Osteoblast (primary cell): ENCODE measurements at regions not wholly inside any gene's neighbourhood (a gene's known extent, or its start where the extent isn't known, plus 50 kb on each side); places are given as distances from the start of the nearest gene placed in this dataset.

Experiments used
- DNase-seq: peaks from one replicate; pipeline ENCODE4 v3.0.0; 2011; ENCODE audit warnings: low spot score, mixed read lengths; ENCODE audit not compliant: insufficient read length; ENCODE audit errors: missing footprints
- H2AFZ ChIP-seq: 2 replicates; pipeline ENCODE4 v1.6.0; 2011; ENCODE audit warnings: mild to moderate bottlenecking, low read length
- H3K27ac ChIP-seq: 2 replicates; pipeline ENCODE4 v1.5.1; 2011; ENCODE audit warnings: mild to moderate bottlenecking, low read depth, low read length, moderate library complexity
- H3K27me3 ChIP-seq: 2 replicates; pipeline ENCODE4 v1.6.0; 2012; ENCODE audit warnings: mild to moderate bottlenecking, control low read depth, inconsistent platforms, low read length, moderate library complexity; ENCODE audit not compliant: insufficient read depth
- H3K36me3 ChIP-seq: 2 replicates; pipeline ENCODE4 v1.5.1; 2011; ENCODE audit warnings: mild to moderate bottlenecking, low read length, control low read depth, moderate library complexity; ENCODE audit not compliant: insufficient read depth
- H3K4me1 ChIP-seq: 2 replicates; pipeline ENCODE4 v1.5.1; 2011; ENCODE audit warnings: mild to moderate bottlenecking, low read length, control low read depth, moderate library complexity; ENCODE audit not compliant: insufficient read depth
- H3K4me2 ChIP-seq: 2 replicates; pipeline ENCODE4 v1.6.0; 2011; ENCODE audit warnings: mild to moderate bottlenecking, low read length; ENCODE audit not compliant: insufficient read depth
- H3K4me3 ChIP-seq: fragments of 200-600 bp; sonication (generic); 3 replicates; pipeline ENCODE4 v1.5.1; 2012; ENCODE audit warnings: mild to moderate bottlenecking, low read length, inconsistent platforms; ENCODE audit not compliant: insufficient read depth
- H3K79me2 ChIP-seq: 2 replicates; pipeline ENCODE4 v1.6.0; 2012; ENCODE audit warnings: mild to moderate bottlenecking, low read length, control low read depth, inconsistent platforms; ENCODE audit not compliant: insufficient read depth
- H3K9me3 ChIP-seq: 2 replicates; pipeline ENCODE4 v1.5.1; 2011; ENCODE audit warnings: low read depth, low read length, control low read depth
- H4K20me1 ChIP-seq: 2 replicates; pipeline ENCODE4 v1.6.0; 2012; ENCODE audit warnings: mild to moderate bottlenecking, low read length, control low read depth; ENCODE audit not compliant: insufficient read depth
- CTCF ChIP-seq: IDR thresholded peaks from 2 replicates; pipeline ENCODE4 v1.5.1; 2011; ENCODE audit warnings: mild to moderate bottlenecking, low read depth, low read length, moderate library complexity; ENCODE audit errors: extremely low read depth

- no peak overlapping the region for H2AFZ ChIP-seq
- no peak overlapping the region for H3K4me3 ChIP-seq
- peak; percentile 67 for DNase-seq
- no peaks in the 10 kb centered on the region for H3K79me2 ChIP-seq
- H3K27me3 ChIP-seq: no peaks in the 10 kb centered on the region
- no peaks in the 10 kb centered on the region for H3K36me3 ChIP-seq
- H3K9me3 ChIP-seq: no peaks in the 10 kb centered on the region
- no peaks in the 10 kb centered on the region for H4K20me1 ChIP-seq
- H3K4me1 ChIP-seq: no peaks in the 10 kb centered on the region
- TF ChIP-seq CTCF: no peak
- H3K4me2 ChIP-seq: no peak overlapping the region
- H3K27ac ChIP-seq: no peak overlapping the region
These were observed 53.9 kb downstream of the BARX1 start for GRCh38 chr9:93900971-93901861.

- no peak overlapping the region for H3K4me2 ChIP-seq
- H4K20me1 ChIP-seq: no peaks in the 10 kb centered on the region
- H3K27ac ChIP-seq: no peak overlapping the region
- H3K36me3 ChIP-seq: no peaks in the 10 kb centered on the region
- H2AFZ ChIP-seq: no peak overlapping the region
- no peaks in the 10 kb centered on the region for H3K79me2 ChIP-seq
- H3K4me3 ChIP-seq: no peak overlapping the region
- no peak for TF ChIP-seq CTCF
- no peaks in the 10 kb centered on the region for H3K4me1 ChIP-seq
- no peaks in the 10 kb centered on the region for H3K27me3 ChIP-seq
- H3K9me3 ChIP-seq: no peaks in the 10 kb centered on the region
- peak; percentile 65 for DNase-seq
These were observed 54.7 kb downstream of the BARX1 start for GRCh38 chr9:93900436-93900819.

- Histone ChIP-seq H2AFZ (no peak overlapping the region), H3K9me3 (no peaks in the 10 kb centered on the region), H4K20me1 (no peaks in the 10 kb centered on the region), H3K27me3 (no peaks in the 10 kb centered on the region), H3K79me2 (no peaks in the 10 kb centered on the region), H3K36me3 (no peaks in the 10 kb centered on the region), H3K27ac (no peak overlapping the region), H3K4me2 (no peak overlapping the region), H3K4me1 (no peaks in the 10 kb centered on the region), H3K4me3 (no peak overlapping the region)
- no peak for TF ChIP-seq CTCF
- peak; percentile 84 for DNase-seq
These were observed 55.3 kb downstream of the BARX1 start for GRCh38 chr9:93899609-93900435.
